ENCODE measurements at regions not wholly inside any gene's neighbourhood (a gene's known extent, or its start where the extent isn't known, plus 50 kb on each side); places are given as distances from the start of the nearest gene placed in this dataset.
"Not testable (repeated sequence)": the region's sequence is repeated elsewhere in the genome, so short reads cannot be mapped to it uniquely, and the experiment has no call there.

GRCh38 chrX:128674326-128675086, 622.3 kb upstream of the ACTRT1 start:
- not testable (repeated sequence) for TF ChIP-seq CTCF, EZH2 (IDR thresholded peaks at IDR 0.05)
